ENCODE measurements at regions not wholly inside any gene's neighbourhood (a gene's known extent, or its start where the extent isn't known, plus 50 kb on each side); places are given as distances from the start of the nearest gene placed in this dataset.

GRCh38 chr6:99013661-99014060, 65.9 kb upstream of the FBXL4 start:
- TF ChIP-seq CTCF (IDR thresholded peaks at IDR 0.05; ENCODE audit: low read depth, low read length, poor library complexity, severe bottlenecking) = no peak
- no peak for TF ChIP-seq EZH2phosphoT487 (IDR thresholded peaks at IDR 0.05; ENCODE audit: borderline replicate concordance, low read length)
